GM12865 (cell line): ENCODE measurements at regions not wholly inside any gene's neighbourhood (a gene's known extent, or its start where the extent isn't known, plus 50 kb on each side); places are given as distances from the start of the nearest gene placed in this dataset.

ENCODE experiments used
- DNase-seq: peaks from one replicate; pipeline ENCODE4 v3.0.0; 2010; ENCODE audit warnings: low read depth
- H3K4me3 ChIP-seq: 2 replicates; pipeline ENCODE4 v1.5.1; 2011; ENCODE audit warnings: mild to moderate bottlenecking, low read depth, low read length, control low read depth
- CTCF ChIP-seq: IDR thresholded peaks from 2 replicates; pipeline ENCODE4 v1.5.1; 2011; ENCODE audit warnings: low read length, control low read depth, low read depth, inconsistent platforms; ENCODE audit not compliant: insufficient read depth; ENCODE audit errors: missing control alignments

- DNase-seq, result no peak
- no peak for TF ChIP-seq CTCF
- no peak overlapping the region for H3K4me3 ChIP-seq
Observed at GRCh38 chr2:176961775-176962619, 250.6 kb upstream of the HNRNPA3 start.

- no peak for TF ChIP-seq CTCF
- H3K4me3 ChIP-seq, result no peak overlapping the region
- DNase-seq, result no peak
Observed at GRCh38 chr2:176963568-176964287, 248.9 kb upstream of the HNRNPA3 start.

- TF ChIP-seq CTCF, result no peak
- peak; percentile 5 for DNase-seq
Observed at GRCh38 chr2:176967911-176968450, 244.6 kb upstream of the HNRNPA3 start.

GRCh38 chr2:176969642-176970359 lies 242.8 kb upstream of the HNRNPA3 start:
- no peak overlapping the region for H3K4me3 ChIP-seq
- no peak for TF ChIP-seq CTCF

More at GRCh38 chr2:176967911-176968450, 244.6 kb upstream of the HNRNPA3 start:
- no peak overlapping the region for H3K4me3 ChIP-seq

GRCh38 chr2:176976736-176977685 lies 235.6 kb upstream of the HNRNPA3 start:
- no peak overlapping the region for H3K4me3 ChIP-seq
- TF ChIP-seq CTCF, result no peak
- no peak for DNase-seq

More at GRCh38 chr2:176969642-176970359, 242.8 kb upstream of the HNRNPA3 start:
- no peak for DNase-seq
